ENCODE measurements at regions not wholly inside any gene's neighbourhood (a gene's known extent, or its start where the extent isn't known, plus 50 kb on each side); places are given as distances from the start of the nearest gene placed in this dataset.

DNA sequence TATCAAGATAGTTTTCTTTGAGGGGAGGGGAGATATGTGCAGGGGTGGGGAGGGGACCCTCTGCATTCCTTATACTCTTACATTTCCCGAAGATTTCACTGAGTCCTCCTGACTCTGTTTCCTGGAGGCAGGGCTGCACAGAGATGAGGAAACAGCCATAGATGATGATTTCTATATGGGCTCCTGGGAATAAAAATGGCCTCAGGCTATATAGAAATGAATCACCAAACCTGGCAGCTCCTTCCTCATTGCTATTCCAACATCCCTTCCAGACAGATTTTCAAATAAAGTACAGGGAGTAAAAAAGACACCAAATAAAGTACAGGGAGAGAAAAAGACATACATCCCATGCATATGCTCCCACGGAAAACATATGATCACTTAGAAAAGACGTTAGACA, 474.8 kb upstream of the RAB6C start:
- TF ChIP-seq TAF1 (IDR thresholded peaks at IDR 0.05; ENCODE audit: low read depth, low read length): no peak
- no peak for TF ChIP-seq POLR2AphosphoS5 (IDR thresholded peaks at IDR 0.05; ENCODE audit: low read depth, low read length)
- TF ChIP-seq POLR2A (IDR thresholded peaks at IDR 0.05; ENCODE audit: low read depth, low read length): no peak
- no peak for TF ChIP-seq PAX5 (IDR thresholded peaks at IDR 0.05; ENCODE audit: insufficient read depth, low read length, severe bottlenecking)
- no peak for TF ChIP-seq SPI1 (IDR thresholded peaks at IDR 0.05; ENCODE audit: low read depth, low read length)
- no peak for TF ChIP-seq POU2F2 (IDR thresholded peaks at IDR 0.05; ENCODE audit: low read depth, low read length)
